Astrocyte (in vitro differentiated cells and primary cell): ENCODE measurements at regions not wholly inside any gene's neighbourhood (a gene's known extent, or its start where the extent isn't known, plus 50 kb on each side); places are given as distances from the start of the nearest gene placed in this dataset.

Source experiments
- DNase-seq: peaks from one replicate; pipeline ENCODE4 v3.0.0-alpha.2; 2010; ENCODE audit warnings: low read depth
- FAIRE-seq: peaks from 2 replicates; lab custom pipeline; 2011; peaks lifted over from hg19 to GRCh38; lab: Jason Lieb, UNC
- H2AFZ ChIP-seq: 2 replicates; pipeline ENCODE4 v1.6.0; 2012; ENCODE audit warnings: low read depth, low read length, inconsistent platforms
- H3K27ac ChIP-seq: 2 replicates; pipeline ENCODE4 v1.5.1; 2011; ENCODE audit warnings: low read depth, low read length, inconsistent platforms
- H3K27me3 ChIP-seq: 2 replicates; pipeline ENCODE4 v1.6.0; 2011; ENCODE audit warnings: low read length, inconsistent platforms; ENCODE audit not compliant: insufficient read depth
- H3K36me3 ChIP-seq: 2 replicates; pipeline ENCODE4 v1.5.1; 2011; ENCODE audit warnings: low read length, inconsistent platforms; ENCODE audit not compliant: insufficient read depth
- H3K4me1 ChIP-seq: 2 replicates; pipeline ENCODE4 v1.5.1; 2011; ENCODE audit warnings: low read length, inconsistent platforms; ENCODE audit not compliant: insufficient read depth
- H3K4me2 ChIP-seq: 2 replicates; pipeline ENCODE4 v1.6.0; 2012; ENCODE audit warnings: low read length, inconsistent platforms
- H3K4me3 ChIP-seq: 2 replicates; pipeline ENCODE4 v1.5.1; 2011; ENCODE audit warnings: low read depth, mild to moderate bottlenecking, low read length, inconsistent platforms; ENCODE audit not compliant: insufficient read depth
- H3K79me2 ChIP-seq: 2 replicates; pipeline ENCODE4 v1.6.0; 2012; ENCODE audit warnings: mild to moderate bottlenecking, low read length, inconsistent platforms; ENCODE audit not compliant: insufficient read depth
- H3K9ac ChIP-seq: 2 replicates; pipeline ENCODE4 v1.6.0; 2012; ENCODE audit warnings: mild to moderate bottlenecking, low read length, inconsistent platforms
- H3K9me3 ChIP-seq: 2 replicates; pipeline ENCODE4 v1.5.1; 2012; ENCODE audit warnings: low read depth, mild to moderate bottlenecking, low read length, inconsistent platforms; ENCODE audit not compliant: insufficient read depth
- H4K20me1 ChIP-seq: 2 replicates; pipeline ENCODE4 v1.6.0; 2012; ENCODE audit warnings: low read length, inconsistent platforms; ENCODE audit not compliant: insufficient read depth
- H3K27ac Mint-ChIP-seq: one replicate; pipeline ENCODE4 v1.8.0; 2021; ENCODE audit warnings: mild to moderate bottlenecking, mixed read lengths; ENCODE audit not compliant: unreplicated experiment
- H3K27me3 Mint-ChIP-seq: one replicate; pipeline ENCODE4 v1.8.0; 2021; ENCODE audit warnings: low read depth, mixed read lengths; ENCODE audit not compliant: unreplicated experiment
- H3K36me3 Mint-ChIP-seq: one replicate; pipeline ENCODE4 v1.8.0; 2021; ENCODE audit warnings: low read depth, mixed read lengths; ENCODE audit not compliant: unreplicated experiment
- H3K4me1 Mint-ChIP-seq: one replicate; pipeline ENCODE4 v1.8.0; 2021; ENCODE audit warnings: low read depth, mixed read lengths; ENCODE audit not compliant: unreplicated experiment
- H3K4me3 Mint-ChIP-seq: one replicate; pipeline ENCODE4 v1.8.0; 2021; ENCODE audit warnings: mild to moderate bottlenecking, moderate library complexity, mixed read lengths; ENCODE audit not compliant: unreplicated experiment
- H3K9me3 Mint-ChIP-seq: one replicate; pipeline ENCODE4 v1.8.0; 2021; ENCODE audit warnings: mild to moderate bottlenecking, mixed read lengths; ENCODE audit not compliant: unreplicated experiment
- EZH2 ChIP-seq: IDR thresholded peaks from 2 replicates; pipeline ENCODE4 v1.6.1; 2012; ENCODE audit warnings: mild to moderate bottlenecking, low read length, inconsistent platforms; ENCODE audit not compliant: insufficient read depth
- TF ChIP-seq, protein P1 (sequence below): IDR thresholded peaks from 2 replicates; pipeline ENCODE4 v1.5.1; 2011; ENCODE audit warnings: low read depth, mild to moderate bottlenecking, inconsistent platforms, low read length, moderate library complexity; ENCODE audit not compliant: insufficient read depth

DNA sequence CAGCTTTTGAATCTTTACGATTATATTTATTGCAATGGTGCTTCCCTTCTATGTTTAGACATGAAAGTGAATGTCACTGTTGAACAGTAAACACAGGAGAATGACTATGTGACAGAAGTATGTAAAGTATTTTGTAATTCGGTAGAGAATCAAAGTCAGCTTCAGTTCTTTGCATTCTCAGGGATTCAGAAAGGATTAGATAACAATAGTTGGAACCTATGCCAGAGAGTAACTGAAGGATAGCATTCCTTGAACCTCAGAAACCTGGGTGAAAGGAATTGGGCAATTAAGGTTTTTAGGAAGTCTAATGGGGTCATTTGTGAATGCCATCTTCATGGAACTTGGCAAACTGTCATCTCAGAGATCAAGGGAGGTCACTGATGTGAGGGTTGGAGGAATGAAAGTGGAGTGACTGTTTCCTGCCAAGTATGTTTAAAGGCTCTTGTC lies 305.3 kb upstream of the DDHD1 start:
- Mint-ChIP-seq H3K27ac (peak overlapping the region; percentile 70), H3K36me3 (no peaks in the 10 kb centered on the region), H3K4me3 (no peak overlapping the region), H3K9me3 (no peaks in the 10 kb centered on the region), H3K4me1 (peaks cover 12% of the 10 kb centered on the region), H3K27me3 (no peaks in the 10 kb centered on the region)
- H4K20me1 ChIP-seq, result no peaks in the 10 kb centered on the region
- no peak overlapping the region for H2AFZ ChIP-seq
- H3K9ac ChIP-seq, result no peak overlapping the region
- DNase-seq (peak; percentile 70), FAIRE-seq (peak; percentile 95)
- peaks cover 10% of the 10 kb centered on the region for H3K4me1 ChIP-seq
- H3K27ac ChIP-seq, result peak overlapping the region; percentile 26
- no peak overlapping the region for H3K4me3 ChIP-seq
- no peaks in the 10 kb centered on the region for H3K9me3 ChIP-seq
- no peak for TF ChIP-seq EZH2
- TF ChIP-seq, protein P1, sequence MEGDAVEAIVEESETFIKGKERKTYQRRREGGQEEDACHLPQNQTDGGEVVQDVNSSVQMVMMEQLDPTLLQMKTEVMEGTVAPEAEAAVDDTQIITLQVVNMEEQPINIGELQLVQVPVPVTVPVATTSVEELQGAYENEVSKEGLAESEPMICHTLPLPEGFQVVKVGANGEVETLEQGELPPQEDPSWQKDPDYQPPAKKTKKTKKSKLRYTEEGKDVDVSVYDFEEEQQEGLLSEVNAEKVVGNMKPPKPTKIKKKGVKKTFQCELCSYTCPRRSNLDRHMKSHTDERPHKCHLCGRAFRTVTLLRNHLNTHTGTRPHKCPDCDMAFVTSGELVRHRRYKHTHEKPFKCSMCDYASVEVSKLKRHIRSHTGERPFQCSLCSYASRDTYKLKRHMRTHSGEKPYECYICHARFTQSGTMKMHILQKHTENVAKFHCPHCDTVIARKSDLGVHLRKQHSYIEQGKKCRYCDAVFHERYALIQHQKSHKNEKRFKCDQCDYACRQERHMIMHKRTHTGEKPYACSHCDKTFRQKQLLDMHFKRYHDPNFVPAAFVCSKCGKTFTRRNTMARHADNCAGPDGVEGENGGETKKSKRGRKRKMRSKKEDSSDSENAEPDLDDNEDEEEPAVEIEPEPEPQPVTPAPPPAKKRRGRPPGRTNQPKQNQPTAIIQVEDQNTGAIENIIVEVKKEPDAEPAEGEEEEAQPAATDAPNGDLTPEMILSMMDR, result no peak
- no peaks in the 10 kb centered on the region for H3K79me2 ChIP-seq
- peak overlapping the region; percentile 58 for H3K4me2 ChIP-seq
- no peaks in the 10 kb centered on the region for H3K36me3 ChIP-seq
- H3K27me3 ChIP-seq, result no peaks in the 10 kb centered on the region

DNA sequence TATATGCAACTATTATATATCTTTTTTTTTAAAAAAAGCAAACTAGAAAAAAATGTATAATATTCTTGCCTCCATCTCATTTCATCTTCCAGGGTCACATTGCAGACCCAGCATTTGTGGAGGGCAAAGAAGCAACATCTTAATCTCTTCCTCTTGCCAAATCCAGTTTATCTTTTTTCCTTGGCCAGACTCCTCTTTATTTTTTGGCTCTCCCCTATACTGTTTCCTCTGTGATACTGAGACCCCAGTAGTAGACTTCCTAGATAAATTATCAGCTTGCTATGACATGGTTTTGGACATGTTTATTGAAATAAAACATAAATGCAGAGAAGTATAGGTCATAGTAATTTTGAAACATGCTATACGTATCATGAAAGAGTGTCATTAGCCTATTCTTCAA lies 303.8 kb upstream of the DDHD1 start:
- Histone ChIP-seq H2AFZ (no peak overlapping the region), H3K9me3 (no peaks in the 10 kb centered on the region), H3K27ac (no peak overlapping the region), H3K4me1 (peaks cover 10% of the 10 kb centered on the region), H3K27me3 (no peaks in the 10 kb centered on the region), H4K20me1 (no peaks in the 10 kb centered on the region), H3K9ac (no peak overlapping the region), H3K4me3 (no peak overlapping the region), H3K79me2 (no peaks in the 10 kb centered on the region), H3K36me3 (no peaks in the 10 kb centered on the region), H3K4me2 (no peak overlapping the region)
- Mint-ChIP-seq H3K9me3 (no peaks in the 10 kb centered on the region), H3K27ac (no peak overlapping the region), H3K4me3 (no peak overlapping the region), H3K36me3 (no peaks in the 10 kb centered on the region), H3K4me1 (peaks cover 9% of the 10 kb centered on the region), H3K27me3 (no peaks in the 10 kb centered on the region)
- DNase-seq, result no peak
- FAIRE-seq, result no peak
- no peak for TF ChIP-seq EZH2
- TF ChIP-seq, protein P1, result no peak

DNA sequence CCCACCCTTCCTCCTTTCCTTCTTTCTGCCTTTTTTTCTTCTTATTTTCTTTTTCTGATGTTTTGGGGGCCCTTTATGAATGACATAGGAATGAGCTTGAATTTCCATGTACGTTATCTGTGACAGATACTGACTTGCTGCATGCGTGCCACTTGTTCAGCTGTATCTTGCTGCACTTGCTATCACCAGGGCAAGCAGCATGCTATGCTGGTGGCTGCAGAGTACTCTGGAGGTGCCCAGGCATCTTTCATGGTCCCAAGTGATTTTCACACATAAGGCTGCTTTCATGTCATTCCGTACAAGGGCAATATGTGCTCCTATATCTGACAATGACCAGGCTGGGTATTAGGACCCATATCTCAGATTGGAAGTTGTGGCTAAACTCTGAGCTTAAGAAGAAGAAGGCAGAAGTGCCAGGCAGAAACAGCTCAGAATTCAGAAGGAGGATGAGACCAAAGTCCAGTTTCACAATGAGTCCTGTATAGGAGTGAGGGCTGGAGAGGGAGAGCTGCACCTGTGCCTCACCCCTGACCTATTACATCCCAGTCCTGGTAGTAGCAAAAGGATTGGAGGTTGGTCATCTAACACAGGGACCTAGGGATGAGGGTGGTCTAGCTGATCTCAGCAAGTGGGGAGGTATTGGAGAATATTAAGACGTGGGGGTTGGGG lies 299.0 kb upstream of the DDHD1 start:
- H3K4me3 Mint-ChIP-seq, result no peak overlapping the region
- FAIRE-seq, result no peak

More for the DNA sequence above, 299.0 kb upstream of the DDHD1 start:
- Histone ChIP-seq H3K4me3 (no peak overlapping the region), H3K4me2 (no peak overlapping the region), H3K9ac (no peak overlapping the region), H3K9me3 (no peaks in the 10 kb centered on the region), H3K4me1 (peaks cover 4% of the 10 kb centered on the region), H3K27ac (no peak overlapping the region), H3K79me2 (no peaks in the 10 kb centered on the region), H4K20me1 (no peaks in the 10 kb centered on the region), H3K36me3 (no peaks in the 10 kb centered on the region), H2AFZ (no peak overlapping the region), H3K27me3 (no peaks in the 10 kb centered on the region)
- no peak for DNase-seq
- TF ChIP-seq EZH2, result no peak
- TF ChIP-seq, protein P1, result no peak
- H3K9me3 Mint-ChIP-seq, result peaks cover 3% of the 10 kb centered on the region
- H3K36me3 Mint-ChIP-seq, result no peaks in the 10 kb centered on the region
- H3K27me3 Mint-ChIP-seq, result no peaks in the 10 kb centered on the region
- H3K27ac Mint-ChIP-seq, result no peak overlapping the region
- peaks cover 2% of the 10 kb centered on the region for H3K4me1 Mint-ChIP-seq
